ENCODE measurements at regions not wholly inside any gene's neighbourhood (a gene's known extent, or its start where the extent isn't known, plus 50 kb on each side); places are given as distances from the start of the nearest gene placed in this dataset.

DNA sequence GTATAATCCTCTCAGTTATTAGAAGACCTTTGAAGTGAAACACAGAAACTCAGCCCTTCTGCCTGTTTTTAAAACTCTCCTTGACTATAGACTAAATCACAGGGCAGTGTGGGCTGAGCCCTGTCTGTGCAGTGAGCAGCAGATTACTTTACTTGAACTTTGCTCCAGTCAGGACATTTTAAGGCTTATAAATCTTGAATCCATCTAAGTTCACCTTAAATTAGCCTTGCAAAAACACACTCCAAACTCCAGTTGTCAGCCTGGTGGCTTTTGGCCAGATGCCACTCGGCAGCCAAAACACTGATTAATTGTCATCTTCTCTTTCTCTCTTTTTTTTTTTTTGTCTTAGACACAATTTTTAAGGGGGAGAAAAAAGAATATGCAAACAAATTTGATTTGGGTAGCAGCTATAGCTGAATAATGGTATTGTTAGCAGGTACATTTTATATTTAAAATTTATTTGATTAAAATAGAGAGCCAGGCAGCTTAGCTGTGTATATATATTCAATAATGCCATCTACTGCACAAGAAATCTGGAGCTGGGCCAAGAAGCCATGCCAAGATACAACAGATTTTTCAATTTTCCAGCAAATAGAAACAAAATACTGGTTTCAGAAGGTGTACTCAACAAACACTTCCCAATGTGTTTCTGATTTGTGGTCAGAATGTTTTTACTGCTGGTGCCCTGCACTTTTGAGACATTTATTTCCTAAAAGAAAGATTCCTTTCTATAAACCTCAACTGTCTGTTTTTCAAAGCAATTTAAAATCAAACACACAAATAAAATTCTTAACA is 247.7 kb downstream of the TFEC start:
- DNase-seq (ENCODE audit: low read depth in 1 of 2, low spot score in 2 of 2) (no peak), FAIRE-seq (no peak)
- H3K56ac ChIP-seq (replicated peaks; ENCODE audit: insufficient read length, low read depth, low read length), result no peak overlapping the region
- CTCF ChIA-PET (ENCODE audit: partially characterized antibody), result no interaction called here
- no peak overlapping the region for H2BK120ac ChIP-seq (replicated peaks; ENCODE audit: low read depth, low read length)
- no peaks in the 10 kb centered on the region for H3K4me1 ChIP-seq (replicated peaks in 1 of 4; ENCODE audit: control insufficient read depth in 3 of 4, insufficient read depth in 4 of 4, low read length in 3 of 4)
- no peak overlapping the region for H4K5ac ChIP-seq (ENCODE audit: insufficient read length, low read depth, low read length)
- no peaks in the 10 kb centered on the region for H3K79me2 ChIP-seq (ENCODE audit: control insufficient read depth in 1 of 2, insufficient read depth in 2 of 2, low read length in 2 of 2)
- no peaks in the 10 kb centered on the region for H3K27me3 ChIP-seq (replicated peaks in 1 of 4; ENCODE audit: control insufficient read depth in 3 of 4, extremely low read depth in 1 of 4, insufficient read depth in 3 of 4, low read length in 3 of 4)
- H2AK5ac ChIP-seq (ENCODE audit: low read depth, low read length), result no peak overlapping the region
- H4K91ac ChIP-seq (replicated peaks; ENCODE audit: insufficient read length, low read length), result no peak overlapping the region
- POLR2A ChIA-PET (ENCODE audit: partially characterized antibody), result no interaction called here
- H3K79me1 ChIP-seq (ENCODE audit: low read depth, low read length), result no peaks in the 10 kb centered on the region; the same call in 1 of the 2 replicates
- no peak overlapping the region for H3K9ac ChIP-seq (replicated peaks in 1 of 4; ENCODE audit: extremely low read depth in 1 of 4, low read depth in 3 of 4, low read length in 3 of 4)
- H3K9me3 ChIP-seq (ENCODE audit: insufficient read depth in 2 of 2, low read depth in 1 of 2, low read length in 1 of 2), result no peaks in the 10 kb centered on the region
- H3K18ac ChIP-seq (ENCODE audit: extremely low read depth, low read length), result no peak overlapping the region
- no peaks in the 10 kb centered on the region for H3K36me3 ChIP-seq (ENCODE audit: control insufficient read depth in 2 of 4, insufficient read depth in 4 of 4, low read length in 3 of 4)
- no peak overlapping the region for H3K27ac ChIP-seq (ENCODE audit: low read depth, low read length)
- no peak overlapping the region for H2BK20ac ChIP-seq (ENCODE audit: low read length)
- no peak overlapping the region for H3K4ac ChIP-seq (replicated peaks; ENCODE audit: insufficient read length, low read depth, low read length)
- H3K14ac ChIP-seq (ENCODE audit: insufficient read length), result no peak overlapping the region
- no peaks in the 10 kb centered on the region for H4K20me1 ChIP-seq (replicated peaks in 1 of 2; ENCODE audit: control insufficient read depth in 1 of 2, insufficient read depth in 2 of 2, low read length in 2 of 2)
- no peaks in the 10 kb centered on the region for H3K23me2 ChIP-seq (ENCODE audit: low read depth, low read length)
- no peak overlapping the region for H2BK12ac ChIP-seq (ENCODE audit: low read depth, low read length)
- no peak overlapping the region for H3K23ac ChIP-seq (ENCODE audit: insufficient read length)
- H4K8ac ChIP-seq (ENCODE audit: extremely low read depth, insufficient read depth, low read length), result no peak overlapping the region
- no peak overlapping the region for H3K4me2 ChIP-seq (ENCODE audit: insufficient read depth in 1 of 2, low read depth in 2 of 2, low read length in 2 of 2)
- no peak overlapping the region for H2BK15ac ChIP-seq (ENCODE audit: low read length)
- no peak overlapping the region for H3K4me3 ChIP-seq (ENCODE audit: extremely low read depth in 1 of 4, insufficient read depth in 2 of 4, low read depth in 3 of 4, low read length in 4 of 4)
- 92% methylated on average over 1 of the region's 1 CpG; no CpG with 5 or more reads in 1 of the 2 experiments for WGBS, 2 experiments (ENCODE audit: extremely low coverage in 1 of 2, insufficient coverage in 1 of 2, insufficient read length in 1 of 2, insufficient replicate concordance in 2 of 2, low coverage in 1 of 2, low lambda C conversion rate in 2 of 2, missing lambda C conversion rate in 1 of 2)
- no peak overlapping the region for H2AFZ ChIP-seq (ENCODE audit: low read length)
- H2BK5ac ChIP-seq (ENCODE audit: low read depth, low read length), result no peak overlapping the region
- TF ChIP-seq EGR1 (IDR thresholded peaks at IDR 0.05; ENCODE audit: borderline replicate concordance, low read depth, low read length), result no peak
- TF ChIP-seq PHF8 (conservative IDR thresholded peaks at IDR 0.05; ENCODE audit: low read depth, low read length), result no peak
- no peak for TF ChIP-seq MAFK (IDR thresholded peaks at IDR 0.05; ENCODE audit: low read depth, low read length)
- no peak for TF ChIP-seq TAF7 (optimal IDR thresholded peaks at IDR 0.05; ENCODE audit: borderline replicate concordance, low read depth, low read length)
- TF ChIP-seq CREB1 (IDR thresholded peaks at IDR 0.05), result no peak
- TF ChIP-seq, protein P1, sequence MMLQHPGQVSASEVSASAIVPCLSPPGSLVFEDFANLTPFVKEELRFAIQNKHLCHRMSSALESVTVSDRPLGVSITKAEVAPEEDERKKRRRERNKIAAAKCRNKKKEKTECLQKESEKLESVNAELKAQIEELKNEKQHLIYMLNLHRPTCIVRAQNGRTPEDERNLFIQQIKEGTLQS (IDR thresholded peaks at IDR 0.05; ENCODE audit: insufficient read depth, low read depth, low read length), result no peak
- TF ChIP-seq TEAD4 (IDR thresholded peaks at IDR 0.05; ENCODE audit: low read depth, low read length), result no peak
- no peak for TF ChIP-seq SIRT6 (IDR thresholded peaks at IDR 0.05; ENCODE audit: low read length)
- no peak for TF ChIP-seq KDM5A (IDR thresholded peaks at IDR 0.05; ENCODE audit: low read length)
- TF ChIP-seq HDAC6 (IDR thresholded peaks at IDR 0.05; ENCODE audit: low read depth, low read length), result no peak
- TF ChIP-seq NRF1 (IDR thresholded peaks at IDR 0.05; ENCODE audit: low read depth, low read length), result no peak
- no peak for TF ChIP-seq POLR2AphosphoS5 (IDR thresholded peaks at IDR 0.05; ENCODE audit: low read depth, low read length)
